Activated CD8-positive, alpha-beta T cell treated with anti-CD3 and anti-CD28 coated beads for 36 hours (primary cell): ENCODE measurements at regions not wholly inside any gene's neighbourhood (a gene's known extent, or its start where the extent isn't known, plus 50 kb on each side); places are given as distances from the start of the nearest gene placed in this dataset.

Experiments
- ATAC-seq: fragments of 200-7000 bp; cut with Tn5 transposase; one replicate; pipeline ENCODE4 v1.10.0; 2021; ENCODE audit warnings: mild to moderate bottlenecking, moderate library complexity
- CTCF ChIA-PET: fragments of 350-600 bp; sonication (Branson Sonifier 250); formaldehyde crosslinking; loops from one replicate; lab custom pipeline; 2021; ENCODE audit warnings: antibody characterized with exemption; lab: Charles Lee
- POLR2A ChIA-PET: fragments of 350-600 bp; sonication (Branson Sonifier 250); formaldehyde crosslinking; loops from one replicate; lab custom pipeline; 2021; ENCODE audit warnings: antibody characterized with exemption; lab: Charles Lee
- DNase-seq: peaks from one replicate; pipeline ENCODE4 v3.0.0-alpha.2; 2020
- H3K27ac Mint-ChIP-seq: one replicate; pipeline ENCODE4 v1.8.0; 2021; ENCODE audit warnings: mild to moderate bottlenecking, mixed read lengths
- H3K27me3 Mint-ChIP-seq: one replicate; pipeline ENCODE4 v1.8.0; 2021; ENCODE audit warnings: mixed read lengths
- H3K36me3 Mint-ChIP-seq: one replicate; pipeline ENCODE4 v1.8.0; 2021; ENCODE audit warnings: low read depth, mixed read lengths
- H3K4me1 Mint-ChIP-seq: one replicate; pipeline ENCODE4 v1.8.0; 2021; ENCODE audit warnings: low read depth, mixed read lengths
- H3K4me3 Mint-ChIP-seq: one replicate; pipeline ENCODE4 v1.8.0; 2021; ENCODE audit warnings: mild to moderate bottlenecking, moderate library complexity, mixed read lengths
- H3K9me3 Mint-ChIP-seq: one replicate; pipeline ENCODE4 v1.8.0; 2021; ENCODE audit warnings: mixed read lengths
- intact Hi-C: fragments of 100-400 bp; cut with micrococcal nuclease; formaldehyde crosslinking; loops from one replicate; pipeline ENCODE4 v1.10.0; 2022
- TF ChIP-seq, protein P1 (sequence below): fragments of 200-600 bp; IDR thresholded peaks from one replicate; pipeline ENCODE4 v1.8.0; 2022; ENCODE audit warnings: antibody characterized with exemption, mild to moderate bottlenecking

- DNase-seq (no peak), ATAC-seq (no peak)
- ChIA-PET POLR2A (no interaction called here), CTCF (interaction anchor here (1.0 to 1.3 kb wide), 2 partner anchors 7 to 248 kb away, joined by 4 read pairs; no protein-coding TSS in a partner anchor)
- no peak overlapping the region for H3K27ac Mint-ChIP-seq
- H3K4me1 Mint-ChIP-seq = no peaks in the 10 kb centered on the region
- H3K4me3 Mint-ChIP-seq = no peak overlapping the region
- TF ChIP-seq, protein P1, sequence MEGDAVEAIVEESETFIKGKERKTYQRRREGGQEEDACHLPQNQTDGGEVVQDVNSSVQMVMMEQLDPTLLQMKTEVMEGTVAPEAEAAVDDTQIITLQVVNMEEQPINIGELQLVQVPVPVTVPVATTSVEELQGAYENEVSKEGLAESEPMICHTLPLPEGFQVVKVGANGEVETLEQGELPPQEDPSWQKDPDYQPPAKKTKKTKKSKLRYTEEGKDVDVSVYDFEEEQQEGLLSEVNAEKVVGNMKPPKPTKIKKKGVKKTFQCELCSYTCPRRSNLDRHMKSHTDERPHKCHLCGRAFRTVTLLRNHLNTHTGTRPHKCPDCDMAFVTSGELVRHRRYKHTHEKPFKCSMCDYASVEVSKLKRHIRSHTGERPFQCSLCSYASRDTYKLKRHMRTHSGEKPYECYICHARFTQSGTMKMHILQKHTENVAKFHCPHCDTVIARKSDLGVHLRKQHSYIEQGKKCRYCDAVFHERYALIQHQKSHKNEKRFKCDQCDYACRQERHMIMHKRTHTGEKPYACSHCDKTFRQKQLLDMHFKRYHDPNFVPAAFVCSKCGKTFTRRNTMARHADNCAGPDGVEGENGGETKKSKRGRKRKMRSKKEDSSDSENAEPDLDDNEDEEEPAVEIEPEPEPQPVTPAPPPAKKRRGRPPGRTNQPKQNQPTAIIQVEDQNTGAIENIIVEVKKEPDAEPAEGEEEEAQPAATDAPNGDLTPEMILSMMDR = no peak
- no peaks in the 10 kb centered on the region for H3K9me3 Mint-ChIP-seq
- no peaks in the 10 kb centered on the region for H3K36me3 Mint-ChIP-seq
- peaks cover 5% of the 10 kb centered on the region for H3K27me3 Mint-ChIP-seq
- intact Hi-C loops = no loop called here
Measured at GRCh38 chr5:68534131-68534940, 318.8 kb downstream of the PIK3R1 start.

DNA sequence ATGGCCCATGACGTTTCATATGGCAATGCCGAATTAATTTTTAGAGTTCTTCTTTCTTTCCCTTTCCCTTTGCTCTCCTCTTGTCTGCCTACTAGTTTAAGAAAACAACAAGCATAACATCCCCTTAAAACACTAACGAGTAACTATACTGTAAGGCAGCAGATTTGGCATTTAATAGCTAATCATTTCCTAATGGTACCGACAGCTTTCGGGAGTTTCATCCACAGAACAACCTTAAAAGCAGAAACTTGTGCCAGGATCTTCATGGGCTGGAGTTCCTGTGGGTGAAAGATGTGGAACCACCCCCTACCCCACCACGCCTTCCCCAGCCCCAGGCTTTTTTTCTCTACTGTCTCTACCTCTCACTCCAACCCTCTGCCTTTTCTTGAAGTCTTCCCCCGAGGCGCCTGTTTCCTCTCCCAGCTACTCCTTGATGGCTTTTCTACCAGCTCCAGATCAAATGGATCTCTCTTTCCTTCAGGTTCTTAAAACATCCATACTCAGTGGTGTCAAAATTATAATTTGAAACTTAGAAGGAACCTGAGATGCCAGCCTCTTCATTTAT, 319.5 kb downstream of the PIK3R1 start:
- CTCF ChIA-PET = interaction anchor here (1.0 to 1.3 kb wide), 2 partner anchors 8 to 249 kb away, joined by 4 read pairs; no protein-coding TSS in a partner anchor
- Mint-ChIP-seq H3K27me3 (peaks cover 8% of the 10 kb centered on the region), H3K4me1 (no peaks in the 10 kb centered on the region)

GRCh38 chr5:68538814-68539420, 323.4 kb downstream of the PIK3R1 start:
- DNase-seq = no peak
- Mint-ChIP-seq H3K4me1 (peaks cover 6% of the 10 kb centered on the region), H3K27ac (no peak overlapping the region), H3K27me3 (peaks cover 12% of the 10 kb centered on the region), H3K36me3 (no peaks in the 10 kb centered on the region), H3K9me3 (no peaks in the 10 kb centered on the region), H3K4me3 (no peak overlapping the region)
- ChIA-PET CTCF (interaction anchor here (0.7 kb wide), 1 partner anchor 79 kb away, joined by 3 read pairs; no protein-coding TSS in a partner anchor), POLR2A (no interaction called here)
- no peak for ATAC-seq
- intact Hi-C loops = no loop called here
- TF ChIP-seq, protein P1 = no peak

More for the DNA sequence above, 319.5 kb downstream of the PIK3R1 start:
- DNase-seq (no peak), ATAC-seq (no peak)
- intact Hi-C loops = no loop called here
- H3K9me3 Mint-ChIP-seq = no peaks in the 10 kb centered on the region
- H3K4me3 Mint-ChIP-seq = no peak overlapping the region
- POLR2A ChIA-PET = no interaction called here
- TF ChIP-seq, protein P1 = no peak
- no peaks in the 10 kb centered on the region for H3K36me3 Mint-ChIP-seq
- H3K27ac Mint-ChIP-seq = no peak overlapping the region

DNA sequence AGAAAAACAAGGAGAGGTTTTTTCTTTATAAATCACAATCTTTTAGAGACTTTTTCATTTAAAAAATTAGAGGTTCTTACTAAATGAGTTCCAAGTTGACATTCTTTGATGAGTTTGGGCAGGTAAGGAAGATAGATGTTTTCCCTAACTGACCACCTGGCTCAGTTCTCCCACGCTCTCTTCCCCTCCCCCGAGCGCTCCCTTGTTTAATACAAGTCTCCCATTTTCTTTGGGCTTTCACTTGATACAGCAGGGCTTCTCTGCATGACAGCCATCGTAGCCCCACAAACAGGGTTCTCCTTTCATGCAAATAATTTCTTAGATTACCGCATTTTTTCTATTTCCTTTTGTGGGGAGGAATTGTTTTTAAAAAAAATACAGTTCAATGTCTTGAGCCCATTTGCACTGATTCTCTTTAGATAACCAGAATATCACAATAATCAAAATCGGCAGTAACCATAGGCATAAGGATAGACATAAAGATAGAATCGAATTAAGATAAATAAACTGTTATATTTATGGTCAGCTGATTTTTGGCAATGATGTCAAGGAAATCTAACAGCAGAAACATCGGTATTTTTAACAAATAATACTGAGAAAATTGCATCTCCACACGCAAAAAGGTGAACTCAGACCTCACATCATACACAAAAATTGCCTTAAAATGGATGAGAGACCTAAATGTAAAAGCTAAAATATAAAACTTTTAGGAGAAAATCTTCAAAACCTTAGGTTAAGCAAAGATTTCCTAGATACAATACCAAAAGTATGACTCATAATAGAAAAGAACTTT, 325.4 kb downstream of the PIK3R1 start:
- H3K4me3 Mint-ChIP-seq = no peak overlapping the region
- TF ChIP-seq, protein P1 = no peak
- DNase-seq (no peak), ATAC-seq (no peak)
- H3K27ac Mint-ChIP-seq = no peak overlapping the region
- no peaks in the 10 kb centered on the region for H3K9me3 Mint-ChIP-seq
- ChIA-PET CTCF (no interaction called here), POLR2A (interaction anchor here (0.5 kb wide), 1 partner anchor 40 kb away, joined by 6 read pairs; no protein-coding TSS in a partner anchor)
- intact Hi-C loops = no loop called here
- no peaks in the 10 kb centered on the region for H3K36me3 Mint-ChIP-seq
- H3K4me1 Mint-ChIP-seq = peaks cover 6% of the 10 kb centered on the region
- H3K27me3 Mint-ChIP-seq = peaks cover 16% of the 10 kb centered on the region
